KMS-11 (cell line): ENCODE measurements at regions not wholly inside any gene's neighbourhood (a gene's known extent, or its start where the extent isn't known, plus 50 kb on each side); places are given as distances from the start of the nearest gene placed in this dataset.

Source experiments
- H2AFZ ChIP-seq: fragments of 200-600 bp; sonication (generic); 2 replicates; pipeline ENCODE4 v1.6.1; 2016; ENCODE audit warnings: antibody characterized with exemption, mixed run types, low read depth
- H3K27ac ChIP-seq: fragments of 200-600 bp; sonication (generic); 2 replicates; pipeline ENCODE4 v1.6.1; 2016; ENCODE audit warnings: mild to moderate bottlenecking, mixed run types
- H3K27me3 ChIP-seq: fragments of 200-600 bp; sonication (generic); 2 replicates; pipeline ENCODE4 v1.6.1; 2017; ENCODE audit warnings: mild to moderate bottlenecking, low read depth, mixed run types, moderate library complexity; ENCODE audit not compliant: insufficient read depth
- H3K36me3 ChIP-seq: fragments of 200-600 bp; sonication (generic); 2 replicates; pipeline ENCODE4 v1.6.1; 2017; ENCODE audit warnings: mild to moderate bottlenecking, mixed run types; ENCODE audit not compliant: insufficient read depth
- H3K4me1 ChIP-seq: fragments of 200-600 bp; sonication (generic); 2 replicates; pipeline ENCODE4 v1.6.1; 2016; ENCODE audit warnings: mild to moderate bottlenecking, low read depth, mixed run types; ENCODE audit not compliant: poor library complexity, severe bottlenecking
- H3K4me2 ChIP-seq: fragments of 200-600 bp; sonication (generic); 2 replicates; pipeline ENCODE4 v1.7.0; 2016; ENCODE audit warnings: mild to moderate bottlenecking, mixed run types
- H3K4me3 ChIP-seq: fragments of 200-600 bp; sonication (generic); IDR thresholded peaks from 2 replicates; pipeline ENCODE4 v1.6.1; 2017; ENCODE audit warnings: low read depth, low read length, mixed read lengths; ENCODE audit not compliant: insufficient read depth
- H3K79me2 ChIP-seq: fragments of 200-600 bp; sonication (generic); 2 replicates; pipeline ENCODE4 v1.6.1; 2016; ENCODE audit warnings: low read depth, mixed run types; ENCODE audit not compliant: insufficient read depth
- H3K9ac ChIP-seq: fragments of 200-600 bp; sonication (generic); 2 replicates; pipeline ENCODE4 v1.6.1; 2016; ENCODE audit warnings: mild to moderate bottlenecking, mixed run types
- H4K20me1 ChIP-seq: fragments of 200-600 bp; sonication (generic); 2 replicates; pipeline ENCODE4 v1.6.1; 2016; ENCODE audit warnings: mild to moderate bottlenecking, mixed run types; ENCODE audit not compliant: insufficient read depth
- TF ChIP-seq, protein P1 (sequence below): fragments of 200-600 bp; sonication (generic); conservative IDR thresholded peaks from 2 replicates; pipeline ENCODE4 v1.6.1; 2017; ENCODE audit warnings: low read depth, mild to moderate bottlenecking, antibody characterized with exemption, low read length, moderate library complexity, mixed read lengths

DNA sequence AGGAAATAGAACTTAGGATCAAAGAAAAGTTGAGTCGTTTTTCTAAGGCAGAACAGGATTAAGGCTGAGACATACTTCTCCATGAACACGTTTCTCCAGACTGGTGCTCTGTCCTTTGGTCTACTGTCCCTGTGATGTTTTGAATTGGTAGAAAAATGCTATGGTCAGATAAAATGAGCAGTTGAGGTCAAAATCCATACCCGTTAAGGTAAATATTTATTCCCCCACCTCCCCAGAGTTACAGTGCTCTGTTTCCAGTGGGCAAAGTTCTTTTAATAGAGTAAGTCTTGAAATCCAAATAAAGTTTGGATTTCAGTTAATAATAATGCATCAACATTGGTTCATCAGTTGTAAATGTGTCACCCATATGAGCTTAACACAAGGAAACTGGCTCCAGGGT, 74.5 kb downstream of the PTHLH start:
- no peaks in the 10 kb centered on the region for H3K79me2 ChIP-seq
- TF ChIP-seq, protein P1, sequence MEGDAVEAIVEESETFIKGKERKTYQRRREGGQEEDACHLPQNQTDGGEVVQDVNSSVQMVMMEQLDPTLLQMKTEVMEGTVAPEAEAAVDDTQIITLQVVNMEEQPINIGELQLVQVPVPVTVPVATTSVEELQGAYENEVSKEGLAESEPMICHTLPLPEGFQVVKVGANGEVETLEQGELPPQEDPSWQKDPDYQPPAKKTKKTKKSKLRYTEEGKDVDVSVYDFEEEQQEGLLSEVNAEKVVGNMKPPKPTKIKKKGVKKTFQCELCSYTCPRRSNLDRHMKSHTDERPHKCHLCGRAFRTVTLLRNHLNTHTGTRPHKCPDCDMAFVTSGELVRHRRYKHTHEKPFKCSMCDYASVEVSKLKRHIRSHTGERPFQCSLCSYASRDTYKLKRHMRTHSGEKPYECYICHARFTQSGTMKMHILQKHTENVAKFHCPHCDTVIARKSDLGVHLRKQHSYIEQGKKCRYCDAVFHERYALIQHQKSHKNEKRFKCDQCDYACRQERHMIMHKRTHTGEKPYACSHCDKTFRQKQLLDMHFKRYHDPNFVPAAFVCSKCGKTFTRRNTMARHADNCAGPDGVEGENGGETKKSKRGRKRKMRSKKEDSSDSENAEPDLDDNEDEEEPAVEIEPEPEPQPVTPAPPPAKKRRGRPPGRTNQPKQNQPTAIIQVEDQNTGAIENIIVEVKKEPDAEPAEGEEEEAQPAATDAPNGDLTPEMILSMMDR: no peak
- H4K20me1 ChIP-seq: no peaks in the 10 kb centered on the region
- H3K4me3 ChIP-seq: no peak overlapping the region
- no peaks in the 10 kb centered on the region for H3K27me3 ChIP-seq
- H3K4me1 ChIP-seq: peaks cover 7% of the 10 kb centered on the region
- no peak overlapping the region for H3K4me2 ChIP-seq
- no peaks in the 10 kb centered on the region for H3K36me3 ChIP-seq
- no peak overlapping the region for H3K9ac ChIP-seq
- no peak overlapping the region for H3K27ac ChIP-seq
- H2AFZ ChIP-seq: no peak overlapping the region

DNA sequence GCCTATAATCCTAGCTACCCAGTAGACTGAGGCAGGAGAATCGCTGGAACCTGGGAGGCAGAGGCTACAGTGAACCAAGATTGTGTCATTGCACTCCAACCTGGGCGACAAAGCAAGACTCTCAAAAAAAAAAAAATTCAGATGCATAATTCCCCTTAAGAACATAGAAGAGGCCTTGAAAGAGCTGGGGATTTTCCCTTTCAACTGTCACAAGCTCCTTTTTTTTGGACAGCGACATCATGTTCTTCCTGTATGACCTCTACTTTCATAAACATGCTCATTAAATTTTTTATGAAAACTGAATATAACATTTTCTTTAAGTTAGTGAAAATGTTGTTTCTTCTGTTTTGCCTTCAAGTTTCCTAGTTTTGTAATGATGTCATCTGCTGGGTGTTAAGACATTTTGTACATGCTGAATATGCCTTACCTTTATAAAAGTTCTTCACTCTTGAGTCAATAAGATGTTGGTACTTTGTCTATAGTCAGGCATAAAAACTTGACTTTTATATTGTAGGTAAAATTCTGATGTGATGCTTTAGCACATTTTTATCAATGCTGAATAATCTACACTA, 76.0 kb downstream of the PTHLH start:
- H3K9ac ChIP-seq: no peak overlapping the region
- H3K4me2 ChIP-seq: no peak overlapping the region
- H2AFZ ChIP-seq: no peak overlapping the region
- no peaks in the 10 kb centered on the region for H3K36me3 ChIP-seq
- no peak overlapping the region for H3K27ac ChIP-seq
- H4K20me1 ChIP-seq: no peaks in the 10 kb centered on the region
- TF ChIP-seq, protein P1: no peak
- H3K4me3 ChIP-seq: no peak overlapping the region
- H3K79me2 ChIP-seq: no peaks in the 10 kb centered on the region
- no peaks in the 10 kb centered on the region for H3K27me3 ChIP-seq
- peaks cover 7% of the 10 kb centered on the region for H3K4me1 ChIP-seq

DNA sequence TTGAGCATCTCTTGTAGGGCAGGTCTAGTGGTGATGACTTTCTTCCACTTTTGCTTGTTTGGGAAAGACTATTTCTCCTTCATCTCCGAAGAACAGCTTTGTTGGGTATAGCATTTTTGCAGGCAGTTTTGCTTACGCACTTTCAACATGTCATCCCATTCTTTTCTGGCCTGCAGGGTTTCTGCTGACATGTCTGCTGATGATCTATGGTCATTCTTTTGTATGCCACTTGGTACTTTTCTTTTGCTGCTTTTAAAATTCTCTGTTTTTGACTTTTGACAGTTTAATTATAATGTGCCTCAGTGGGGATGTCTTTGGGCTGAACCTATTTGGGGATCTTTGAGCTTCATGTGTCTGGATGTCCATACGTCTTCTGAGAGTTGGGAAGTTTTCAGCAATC, 78.2 kb downstream of the PTHLH start:
- Histone ChIP-seq H3K4me1 (peaks cover 7% of the 10 kb centered on the region), H3K27me3 (no peaks in the 10 kb centered on the region), H4K20me1 (no peaks in the 10 kb centered on the region), H3K4me2 (no peak overlapping the region), H3K9ac (no peak overlapping the region), H3K27ac (no peak overlapping the region), H3K79me2 (no peaks in the 10 kb centered on the region), H2AFZ (no peak overlapping the region), H3K4me3 (no peak overlapping the region), H3K36me3 (no peaks in the 10 kb centered on the region)
- TF ChIP-seq, protein P1: no peak

DNA sequence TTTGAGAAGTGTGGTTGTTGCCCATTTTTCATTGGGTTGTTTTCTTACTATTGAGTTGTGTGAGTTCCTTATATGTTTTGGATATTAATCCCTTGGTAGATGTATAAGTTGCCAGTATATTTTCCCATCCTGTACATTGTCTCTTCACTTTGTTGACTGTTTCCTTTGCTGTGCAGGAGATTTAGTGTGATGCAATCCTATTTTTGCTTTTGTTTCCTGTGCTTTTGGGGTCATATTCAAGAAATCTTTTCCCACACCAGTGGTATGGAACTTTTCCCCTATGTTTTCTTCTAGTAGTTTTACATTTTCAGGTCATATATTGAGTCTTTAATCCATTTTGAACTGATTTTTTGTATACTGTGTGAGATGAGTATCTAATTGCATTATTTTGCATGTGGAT, 92.8 kb downstream of the PTHLH start:
- TF ChIP-seq, protein P1: no peak
- Histone ChIP-seq H3K27ac (no peak overlapping the region), H3K4me1 (no peaks in the 10 kb centered on the region), H3K36me3 (no peaks in the 10 kb centered on the region), H3K4me2 (no peak overlapping the region), H2AFZ (no peak overlapping the region), H3K27me3 (no peaks in the 10 kb centered on the region), H4K20me1 (no peaks in the 10 kb centered on the region), H3K9ac (no peak overlapping the region), H3K4me3 (no peak overlapping the region), H3K79me2 (no peaks in the 10 kb centered on the region)
